ENCODE measurements at regions not wholly inside any gene's neighbourhood (a gene's known extent, or its start where the extent isn't known, plus 50 kb on each side); places are given as distances from the start of the nearest gene placed in this dataset.

DNA sequence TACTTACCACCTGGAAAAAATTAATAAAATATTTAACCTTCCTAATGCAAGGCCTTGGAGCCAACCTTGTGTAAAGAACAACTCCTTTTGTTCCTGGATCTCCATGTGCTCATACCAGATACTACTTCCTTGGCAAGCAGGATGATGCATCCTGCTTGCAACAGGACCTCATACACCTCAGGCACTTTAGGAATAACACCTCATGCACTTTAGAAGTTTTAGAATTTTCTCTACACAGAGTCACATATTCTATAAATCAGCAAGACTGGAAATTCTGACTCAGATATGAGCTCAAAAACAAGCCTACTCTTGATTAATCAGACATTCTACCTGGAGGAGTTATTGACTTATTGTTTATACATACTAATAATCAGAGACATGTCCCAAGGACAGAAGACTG lies 209.6 kb upstream of the CDH10 start:
- peak; percentile 13 for DNase-seq (ENCODE audit: low read depth)
- TF ChIP-seq, protein P1, sequence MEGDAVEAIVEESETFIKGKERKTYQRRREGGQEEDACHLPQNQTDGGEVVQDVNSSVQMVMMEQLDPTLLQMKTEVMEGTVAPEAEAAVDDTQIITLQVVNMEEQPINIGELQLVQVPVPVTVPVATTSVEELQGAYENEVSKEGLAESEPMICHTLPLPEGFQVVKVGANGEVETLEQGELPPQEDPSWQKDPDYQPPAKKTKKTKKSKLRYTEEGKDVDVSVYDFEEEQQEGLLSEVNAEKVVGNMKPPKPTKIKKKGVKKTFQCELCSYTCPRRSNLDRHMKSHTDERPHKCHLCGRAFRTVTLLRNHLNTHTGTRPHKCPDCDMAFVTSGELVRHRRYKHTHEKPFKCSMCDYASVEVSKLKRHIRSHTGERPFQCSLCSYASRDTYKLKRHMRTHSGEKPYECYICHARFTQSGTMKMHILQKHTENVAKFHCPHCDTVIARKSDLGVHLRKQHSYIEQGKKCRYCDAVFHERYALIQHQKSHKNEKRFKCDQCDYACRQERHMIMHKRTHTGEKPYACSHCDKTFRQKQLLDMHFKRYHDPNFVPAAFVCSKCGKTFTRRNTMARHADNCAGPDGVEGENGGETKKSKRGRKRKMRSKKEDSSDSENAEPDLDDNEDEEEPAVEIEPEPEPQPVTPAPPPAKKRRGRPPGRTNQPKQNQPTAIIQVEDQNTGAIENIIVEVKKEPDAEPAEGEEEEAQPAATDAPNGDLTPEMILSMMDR (IDR thresholded peaks at IDR 0.05; ENCODE audit: insufficient read depth, low read depth, low read length, missing control alignments), result no peak
- H3K4me3 ChIP-seq (ENCODE audit: low read length), result no peak overlapping the region

GRCh38 chr5:24850926-24851486 lies 206.2 kb upstream of the CDH10 start:
- TF ChIP-seq, protein P1 (IDR thresholded peaks at IDR 0.05; ENCODE audit: insufficient read depth, low read depth, low read length, missing control alignments), result no peak
- no peak for DNase-seq (ENCODE audit: low read depth)
- no peak overlapping the region for H3K4me3 ChIP-seq (ENCODE audit: low read length)

- TF ChIP-seq, protein P1 (IDR thresholded peaks at IDR 0.05; ENCODE audit: insufficient read depth, low read depth, low read length, missing control alignments), result no peak
- no peak overlapping the region for H3K4me3 ChIP-seq (ENCODE audit: low read length)
- DNase-seq (ENCODE audit: low read depth), result no peak
Observed at GRCh38 chr5:24849210-24849609, 204.4 kb upstream of the CDH10 start.

- H3K4me3 ChIP-seq (ENCODE audit: low read length), result no peak overlapping the region
- TF ChIP-seq, protein P1 (IDR thresholded peaks at IDR 0.05; ENCODE audit: insufficient read depth, low read depth, low read length, missing control alignments), result no peak
- no peak for DNase-seq (ENCODE audit: low read depth)
Observed at GRCh38 chr5:24831989-24832388, 187.2 kb upstream of the CDH10 start.

DNA sequence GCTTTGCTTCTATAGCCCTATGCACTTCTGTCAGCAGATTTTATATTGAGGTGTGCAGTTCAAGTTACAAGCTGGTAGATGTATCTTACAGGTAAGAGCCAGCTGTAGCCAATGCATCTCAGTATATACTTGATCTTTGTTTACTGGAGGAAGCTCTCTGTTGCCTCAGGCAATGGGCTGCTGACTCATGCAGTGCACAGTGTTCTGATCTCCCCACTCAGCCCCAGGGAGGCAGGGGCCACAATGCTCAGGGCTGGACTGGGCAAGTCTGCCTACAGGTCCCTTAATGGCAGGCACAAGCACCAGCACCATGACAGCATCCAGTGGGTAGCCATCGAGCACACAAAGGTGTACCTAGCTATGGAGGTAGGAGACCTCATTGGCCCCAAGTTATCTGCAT lies 178.8 kb upstream of the CDH10 start:
- H3K4me3 ChIP-seq (ENCODE audit: low read length), result no peak overlapping the region
- DNase-seq (ENCODE audit: low read depth), result peak; percentile 9
- TF ChIP-seq, protein P1 (IDR thresholded peaks at IDR 0.05; ENCODE audit: insufficient read depth, low read depth, low read length, missing control alignments), result no peak

GRCh38 chr5:24819841-24820240 lies 175.1 kb upstream of the CDH10 start:
- H3K4me3 ChIP-seq (ENCODE audit: low read length), result no peak overlapping the region
- TF ChIP-seq, protein P1 (IDR thresholded peaks at IDR 0.05; ENCODE audit: insufficient read depth, low read depth, low read length, missing control alignments), result no peak
- no peak for DNase-seq (ENCODE audit: low read depth)

DNA sequence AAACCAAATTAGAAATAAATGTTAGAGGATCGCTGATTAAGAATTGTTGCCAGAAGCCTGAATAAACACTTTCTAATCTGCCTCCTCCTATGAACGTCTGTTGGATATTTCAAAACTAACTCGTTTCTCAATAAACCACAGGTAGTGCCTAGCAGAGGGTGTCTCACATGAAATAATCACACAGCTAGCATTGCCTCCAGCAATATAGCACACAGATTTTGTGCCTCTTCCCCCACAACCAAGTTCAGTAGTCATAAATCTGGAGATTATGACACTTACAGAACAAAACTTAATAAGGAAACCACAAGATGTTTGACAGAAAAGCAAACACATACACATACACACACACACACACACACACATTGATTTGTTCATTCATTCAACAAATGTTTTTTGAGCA lies 173.2 kb upstream of the CDH10 start:
- H3K4me3 ChIP-seq (ENCODE audit: low read length), result no peak overlapping the region
- no peak for DNase-seq (ENCODE audit: low read depth)
- TF ChIP-seq, protein P1 (IDR thresholded peaks at IDR 0.05; ENCODE audit: insufficient read depth, low read depth, low read length, missing control alignments), result no peak
